HEK293 (cell line): ENCODE measurements at regions not wholly inside any gene's neighbourhood (a gene's known extent, or its start where the extent isn't known, plus 50 kb on each side); places are given as distances from the start of the nearest gene placed in this dataset.

Source experiments
- GLI2 ChIP-seq: fragments of 450-650 bp; formaldehyde crosslinking; IDR thresholded peaks from 2 replicates; pipeline ENCODE4; 2017; ENCODE audit warnings: missing biosample characterization, missing genetic modification characterization, low read depth, borderline replicate concordance
- IKZF3 ChIP-seq: fragments of 450-650 bp; IDR thresholded peaks from 2 replicates; pipeline ENCODE4 v1.5.0; 2018; ENCODE audit warnings: missing biosample characterization, mild to moderate bottlenecking, missing genetic modification characterization, moderate library complexity
- MEIS1 ChIP-seq: sonication (generic); formaldehyde crosslinking; IDR thresholded peaks from 2 replicates; pipeline ENCODE4 v1.8.1; 2022; ENCODE audit warnings: missing genetic modification reagents, mild to moderate bottlenecking, borderline replicate concordance
- REPIN1 ChIP-seq: fragments of 450-650 bp; formaldehyde crosslinking; IDR thresholded peaks from 2 replicates; pipeline ENCODE4 v1.5.1; 2017; ENCODE audit warnings: missing biosample characterization, missing genetic modification characterization, low read depth
- SP7 ChIP-seq: fragments of 450-650 bp; formaldehyde crosslinking; IDR thresholded peaks from 2 replicates; pipeline ENCODE4 v1.5.1; 2016; ENCODE audit warnings: missing biosample characterization, missing genetic modification characterization
- YY2 ChIP-seq: fragments of 450-650 bp; formaldehyde crosslinking; IDR thresholded peaks from 2 replicates; pipeline ENCODE4 v1.5.1; 2016; ENCODE audit warnings: missing biosample characterization, missing genetic modification characterization
- ZBTB1 ChIP-seq: fragments of 450-650 bp; formaldehyde crosslinking; IDR thresholded peaks from 2 replicates; pipeline ENCODE4 v1.5.1; 2016; ENCODE audit warnings: missing biosample characterization, missing genetic modification characterization
- ZFP69B ChIP-seq: fragments of 450-650 bp; formaldehyde crosslinking; IDR thresholded peaks from 2 replicates; pipeline ENCODE4 v1.5.1; 2016; ENCODE audit warnings: missing biosample characterization, missing genetic modification characterization
- ZNF112 ChIP-seq: fragments of 450-650 bp; formaldehyde crosslinking; IDR thresholded peaks from 2 replicates; pipeline ENCODE4 v1.5.0; 2017; ENCODE audit warnings: missing biosample characterization, missing genetic modification characterization
- ZNF146 ChIP-seq: fragments of 450-650 bp; formaldehyde crosslinking; IDR thresholded peaks from 2 replicates; pipeline ENCODE4 v1.5.1; 2016; ENCODE audit warnings: missing biosample characterization, missing genetic modification characterization
- ZNF175 ChIP-seq: fragments of 450-650 bp; formaldehyde crosslinking; IDR thresholded peaks from 2 replicates; pipeline ENCODE4 v1.5.1; 2016; ENCODE audit warnings: missing biosample characterization, missing genetic modification characterization
- ZNF274 ChIP-seq, 2 experiments: fragments of 200-500 bp in 1 of 2; fragments of 450-650 bp in 1 of 2; sonication (Bioruptor generic) in 1 of 2; formaldehyde crosslinking in 1 of 2; IDR thresholded peaks; 2 replicates each; pipeline versions ENCODE4 v1.5.1 to v1.6.1; 2014 to 2016; ENCODE audit warnings: borderline replicate concordance in 1 of 2, inconsistent platforms in 1 of 2, low read length in 1 of 2, missing biosample characterization in 1 of 2, missing genetic modification characterization in 1 of 2
- ZNF335 ChIP-seq: fragments of 450-650 bp; formaldehyde crosslinking; conservative IDR thresholded peaks from 2 replicates; pipeline ENCODE4 v1.5.1; 2016; ENCODE audit warnings: missing biosample characterization, missing genetic modification characterization
- ZNF530 ChIP-seq: fragments of 450-650 bp; formaldehyde crosslinking; IDR thresholded peaks from 2 replicates; pipeline ENCODE4 v1.5.1; 2016; ENCODE audit warnings: low read depth, missing biosample characterization, missing genetic modification characterization
- ZNF548 ChIP-seq: fragments of 450-650 bp; formaldehyde crosslinking; IDR thresholded peaks from 2 replicates; pipeline ENCODE4 v1.5.1; 2016; ENCODE audit warnings: missing biosample characterization, missing genetic modification characterization
- ZNF549 ChIP-seq: fragments of 450-650 bp; IDR thresholded peaks from 2 replicates; pipeline ENCODE4 v1.5.1; 2018; ENCODE audit warnings: missing biosample characterization, missing genetic modification characterization, mild to moderate bottlenecking, inconsistent platforms, moderate library complexity
- ZNF610 ChIP-seq: fragments of 450-650 bp; formaldehyde crosslinking; IDR thresholded peaks from 2 replicates; pipeline ENCODE4 v1.5.1; 2016; ENCODE audit warnings: missing biosample characterization, missing genetic modification characterization, borderline replicate concordance
- ZNF626 ChIP-seq: fragments of 450-650 bp; sonication (Bioruptor Pico); formaldehyde crosslinking; IDR thresholded peaks from 2 replicates; pipeline ENCODE4 v1.5.1; 2018; ENCODE audit warnings: missing biosample characterization, missing genetic modification characterization, inconsistent platforms
- ZNF792 ChIP-seq: fragments of 450-650 bp; formaldehyde crosslinking; IDR thresholded peaks from 2 replicates; pipeline ENCODE4 v1.5.1; 2016; ENCODE audit warnings: missing biosample characterization, missing genetic modification characterization
- ZSCAN30 ChIP-seq: fragments of 450-650 bp; IDR thresholded peaks from 2 replicates; pipeline ENCODE4 v1.5.1; 2018; ENCODE audit warnings: missing biosample characterization, mild to moderate bottlenecking, missing genetic modification characterization, moderate library complexity
- TF ChIP-seq, protein P1 (sequence below): fragments of 450-650 bp; formaldehyde crosslinking; optimal IDR thresholded peaks from 2 replicates; pipeline ENCODE3; 2016; ENCODE audit warnings: missing biosample characterization, mild to moderate bottlenecking, missing genetic modification characterization
- TF ChIP-seq, protein P2 (sequence below): sonication (generic); formaldehyde crosslinking; IDR thresholded peaks from 2 replicates; pipeline ENCODE4 v1.8.1; 2022; ENCODE audit warnings: mild to moderate bottlenecking, moderate library complexity, missing genetic modification reagents
- TF ChIP-seq, protein P3 (sequence below): fragments of 450-650 bp; formaldehyde crosslinking; IDR thresholded peaks from 2 replicates; pipeline ENCODE4 v1.5.1; 2016; ENCODE audit warnings: missing biosample characterization, missing genetic modification characterization
- TF ChIP-seq, protein P4 (sequence below): fragments of 450-650 bp; formaldehyde crosslinking; IDR thresholded peaks from 2 replicates; pipeline ENCODE4 v1.5.1; 2016; ENCODE audit warnings: missing biosample characterization, missing genetic modification characterization, borderline replicate concordance
- TF ChIP-seq, protein P5 (sequence below): fragments of 450-650 bp; formaldehyde crosslinking; IDR thresholded peaks from 2 replicates; pipeline ENCODE4 v1.5.1; 2016; ENCODE audit warnings: missing biosample characterization, missing genetic modification characterization
- TF ChIP-seq, protein P6 (sequence below): fragments of 450-650 bp; formaldehyde crosslinking; IDR thresholded peaks from 2 replicates; pipeline ENCODE4 v1.5.1; 2016; ENCODE audit warnings: missing biosample characterization, missing genetic modification characterization

DNA sequence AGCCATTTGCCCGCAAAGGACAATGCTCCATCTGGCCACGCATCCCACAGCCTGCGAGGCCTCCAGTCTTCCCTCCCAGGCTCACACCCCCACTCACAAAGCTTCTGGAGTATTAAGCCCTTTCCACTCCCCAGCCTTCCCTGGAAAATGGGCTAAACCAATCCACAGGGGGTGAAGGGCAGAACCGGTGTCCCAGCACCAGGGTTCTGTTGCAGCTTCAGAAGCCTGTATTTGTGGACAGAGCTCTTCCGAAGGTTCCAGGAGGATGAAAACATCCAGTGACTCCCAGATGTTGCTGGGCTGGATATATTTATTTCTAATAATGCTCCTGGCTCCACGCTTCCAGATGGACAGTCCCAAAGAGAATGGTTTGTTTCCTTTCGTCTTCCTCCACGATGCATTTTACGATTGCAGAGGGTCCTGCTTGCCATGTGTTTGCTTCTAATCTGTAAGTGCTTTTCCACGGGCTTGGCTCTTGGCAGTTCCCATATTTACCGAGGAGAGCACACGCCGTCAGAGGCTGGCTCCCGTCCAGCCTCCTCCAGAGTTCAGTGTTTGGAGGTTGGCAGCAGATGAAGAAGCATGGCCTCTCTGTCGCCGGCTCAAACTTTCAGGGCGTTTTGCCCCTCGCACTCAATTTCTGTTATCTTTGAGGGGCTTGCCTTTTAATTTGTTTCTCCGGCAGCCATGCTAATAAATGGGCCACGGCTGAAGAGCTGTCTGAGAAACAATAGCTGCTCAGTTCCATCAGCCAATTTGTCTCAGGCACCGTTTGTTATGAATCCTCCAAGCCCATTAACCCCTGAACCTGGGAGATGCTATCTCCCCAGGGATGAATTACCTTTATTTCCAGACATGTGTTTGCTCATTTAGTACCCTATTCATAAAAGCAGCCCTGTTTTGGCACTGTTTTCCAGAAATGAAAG is 367.9 kb upstream of the PROK2 start (continued):
- TF ChIP-seq ZNF274 (IDR thresholded peaks at IDR 0.05; ENCODE audit: low read length) (no peak), ZNF274 (tag by site-specific recombination; IDR thresholded peaks at IDR 0.05; ENCODE audit: borderline replicate concordance) (no peak), YY2 (tag by site-specific recombination) (no peak), ZSCAN30 (tag by site-specific recombination) (0 out of 2 replicates have a peak, but pooled peaks have one; percentile 28), ZNF792 (tag by site-specific recombination) (no peak), ZNF548 (tag by site-specific recombination) (no peak), ZNF112 (no peak), ZNF626 (tag by site-specific recombination) (no peak), SP7 (tag by site-specific recombination) (no peak), ZNF146 (tag by site-specific recombination) (no peak), ZFP69B (tag by site-specific recombination) (no peak), REPIN1 (tag by site-specific recombination) (no peak), ZBTB1 (tag by site-specific recombination) (no peak), ZNF530 (tag by site-specific recombination) (no peak), ZNF549 (tag by site-specific recombination) (no peak), ZNF335 (peak; percentile 70), MEIS1 (CRISPR knock-in tag) (no peak), GLI2 (no peak), ZNF610 (tag by site-specific recombination) (no peak), ZNF175 (tag by site-specific recombination) (no peak), IKZF3 (tag by site-specific recombination) (no peak)
- TF ChIP-seq, protein P1, sequence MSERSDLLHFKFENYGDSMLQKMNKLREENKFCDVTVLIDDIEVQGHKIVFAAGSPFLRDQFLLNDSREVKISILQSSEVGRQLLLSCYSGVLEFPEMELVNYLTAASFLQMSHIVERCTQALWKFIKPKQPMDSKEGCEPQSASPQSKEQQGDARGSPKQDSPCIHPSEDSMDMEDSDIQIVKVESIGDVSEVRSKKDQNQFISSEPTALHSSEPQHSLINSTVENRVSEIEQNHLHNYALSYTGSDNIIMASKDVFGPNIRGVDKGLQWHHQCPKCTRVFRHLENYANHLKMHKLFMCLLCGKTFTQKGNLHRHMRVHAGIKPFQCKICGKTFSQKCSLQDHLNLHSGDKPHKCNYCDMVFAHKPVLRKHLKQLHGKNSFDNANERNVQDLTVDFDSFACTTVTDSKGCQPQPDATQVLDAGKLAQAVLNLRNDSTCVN (tag by site-specific recombination), result no peak
- TF ChIP-seq, protein P2, sequence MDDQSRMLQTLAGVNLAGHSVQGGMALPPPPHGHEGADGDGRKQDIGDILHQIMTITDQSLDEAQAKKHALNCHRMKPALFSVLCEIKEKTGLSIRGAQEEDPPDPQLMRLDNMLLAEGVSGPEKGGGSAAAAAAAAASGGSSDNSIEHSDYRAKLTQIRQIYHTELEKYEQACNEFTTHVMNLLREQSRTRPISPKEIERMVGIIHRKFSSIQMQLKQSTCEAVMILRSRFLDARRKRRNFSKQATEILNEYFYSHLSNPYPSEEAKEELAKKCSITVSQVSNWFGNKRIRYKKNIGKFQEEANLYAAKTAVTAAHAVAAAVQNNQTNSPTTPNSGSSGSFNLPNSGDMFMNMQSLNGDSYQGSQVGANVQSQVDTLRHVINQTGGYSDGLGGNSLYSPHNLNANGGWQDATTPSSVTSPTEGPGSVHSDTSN, result no peak
- TF ChIP-seq, protein P3, sequence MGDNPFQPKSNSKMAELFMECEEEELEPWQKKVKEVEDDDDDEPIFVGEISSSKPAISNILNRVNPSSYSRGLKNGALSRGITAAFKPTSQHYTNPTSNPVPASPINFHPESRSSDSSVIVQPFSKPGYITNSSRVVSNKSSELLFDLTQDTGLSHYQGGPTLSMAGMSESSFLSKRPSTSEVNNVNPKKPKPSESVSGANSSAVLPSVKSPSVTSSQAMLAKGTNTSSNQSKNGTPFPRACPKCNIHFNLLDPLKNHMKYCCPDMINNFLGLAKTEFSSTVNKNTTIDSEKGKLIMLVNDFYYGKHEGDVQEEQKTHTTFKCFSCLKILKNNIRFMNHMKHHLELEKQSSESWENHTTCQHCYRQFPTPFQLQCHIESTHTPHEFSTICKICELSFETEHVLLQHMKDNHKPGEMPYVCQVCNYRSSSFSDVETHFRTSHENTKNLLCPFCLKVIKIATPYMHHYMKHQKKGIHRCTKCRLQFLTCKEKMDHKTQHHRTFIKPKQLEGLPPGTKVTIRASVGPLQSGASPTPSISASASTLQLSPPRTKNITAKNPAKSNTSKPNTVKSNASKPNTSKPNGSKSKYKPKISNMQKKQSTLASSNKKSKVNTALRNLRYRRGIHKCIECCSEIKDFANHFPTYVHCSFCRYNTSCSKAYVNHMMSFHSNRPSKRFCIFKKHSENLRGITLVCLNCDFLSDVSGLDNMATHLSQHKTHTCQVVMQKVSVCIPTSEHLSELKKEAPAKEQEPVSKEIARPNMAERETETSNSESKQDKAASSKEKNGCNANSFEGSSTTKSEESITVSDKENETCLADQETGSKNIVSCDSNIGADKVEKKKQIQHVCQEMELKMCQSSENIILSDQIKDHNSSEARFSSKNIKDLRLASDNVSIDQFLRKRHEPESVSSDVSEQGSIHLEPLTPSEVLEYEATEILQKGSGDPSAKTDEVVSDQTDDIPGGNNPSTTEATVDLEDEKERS, result no peak
- TF ChIP-seq, protein P4, sequence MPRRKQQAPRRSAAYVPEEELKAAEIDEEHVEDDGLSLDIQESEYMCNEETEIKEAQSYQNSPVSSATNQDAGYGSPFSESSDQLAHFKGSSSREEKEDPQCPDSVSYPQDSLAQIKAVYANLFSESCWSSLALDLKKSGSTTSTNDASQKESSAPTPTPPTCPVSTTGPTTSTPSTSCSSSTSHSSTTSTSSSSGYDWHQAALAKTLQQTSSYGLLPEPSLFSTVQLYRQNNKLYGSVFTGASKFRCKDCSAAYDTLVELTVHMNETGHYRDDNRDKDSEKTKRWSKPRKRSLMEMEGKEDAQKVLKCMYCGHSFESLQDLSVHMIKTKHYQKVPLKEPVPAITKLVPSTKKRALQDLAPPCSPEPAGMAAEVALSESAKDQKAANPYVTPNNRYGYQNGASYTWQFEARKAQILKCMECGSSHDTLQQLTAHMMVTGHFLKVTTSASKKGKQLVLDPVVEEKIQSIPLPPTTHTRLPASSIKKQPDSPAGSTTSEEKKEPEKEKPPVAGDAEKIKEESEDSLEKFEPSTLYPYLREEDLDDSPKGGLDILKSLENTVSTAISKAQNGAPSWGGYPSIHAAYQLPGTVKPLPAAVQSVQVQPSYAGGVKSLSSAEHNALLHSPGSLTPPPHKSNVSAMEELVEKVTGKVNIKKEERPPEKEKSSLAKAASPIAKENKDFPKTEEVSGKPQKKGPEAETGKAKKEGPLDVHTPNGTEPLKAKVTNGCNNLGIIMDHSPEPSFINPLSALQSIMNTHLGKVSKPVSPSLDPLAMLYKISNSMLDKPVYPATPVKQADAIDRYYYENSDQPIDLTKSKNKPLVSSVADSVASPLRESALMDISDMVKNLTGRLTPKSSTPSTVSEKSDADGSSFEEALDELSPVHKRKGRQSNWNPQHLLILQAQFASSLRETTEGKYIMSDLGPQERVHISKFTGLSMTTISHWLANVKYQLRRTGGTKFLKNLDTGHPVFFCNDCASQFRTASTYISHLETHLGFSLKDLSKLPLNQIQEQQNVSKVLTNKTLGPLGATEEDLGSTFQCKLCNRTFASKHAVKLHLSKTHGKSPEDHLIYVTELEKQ (tag by site-specific recombination), result no peak
- TF ChIP-seq, protein P5, sequence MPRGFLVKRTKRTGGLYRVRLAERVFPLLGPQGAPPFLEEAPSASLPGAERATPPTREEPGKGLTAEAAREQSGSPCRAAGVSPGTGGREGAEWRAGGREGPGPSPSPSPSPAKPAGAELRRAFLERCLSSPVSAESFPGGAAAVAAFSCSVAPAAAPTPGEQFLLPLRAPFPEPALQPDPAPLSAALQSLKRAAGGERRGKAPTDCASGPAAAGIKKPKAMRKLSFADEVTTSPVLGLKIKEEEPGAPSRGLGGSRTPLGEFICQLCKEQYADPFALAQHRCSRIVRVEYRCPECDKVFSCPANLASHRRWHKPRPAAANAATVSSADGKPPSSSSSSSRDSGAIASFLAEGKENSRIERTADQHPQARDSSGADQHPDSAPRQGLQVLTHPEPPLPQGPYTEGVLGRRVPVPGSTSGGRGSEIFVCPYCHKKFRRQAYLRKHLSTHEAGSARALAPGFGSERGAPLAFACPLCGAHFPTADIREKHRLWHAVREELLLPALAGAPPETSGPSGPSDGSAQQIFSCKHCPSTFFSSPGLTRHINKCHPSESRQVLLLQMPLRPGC (tag by site-specific recombination), result no peak
- TF ChIP-seq, protein P6, sequence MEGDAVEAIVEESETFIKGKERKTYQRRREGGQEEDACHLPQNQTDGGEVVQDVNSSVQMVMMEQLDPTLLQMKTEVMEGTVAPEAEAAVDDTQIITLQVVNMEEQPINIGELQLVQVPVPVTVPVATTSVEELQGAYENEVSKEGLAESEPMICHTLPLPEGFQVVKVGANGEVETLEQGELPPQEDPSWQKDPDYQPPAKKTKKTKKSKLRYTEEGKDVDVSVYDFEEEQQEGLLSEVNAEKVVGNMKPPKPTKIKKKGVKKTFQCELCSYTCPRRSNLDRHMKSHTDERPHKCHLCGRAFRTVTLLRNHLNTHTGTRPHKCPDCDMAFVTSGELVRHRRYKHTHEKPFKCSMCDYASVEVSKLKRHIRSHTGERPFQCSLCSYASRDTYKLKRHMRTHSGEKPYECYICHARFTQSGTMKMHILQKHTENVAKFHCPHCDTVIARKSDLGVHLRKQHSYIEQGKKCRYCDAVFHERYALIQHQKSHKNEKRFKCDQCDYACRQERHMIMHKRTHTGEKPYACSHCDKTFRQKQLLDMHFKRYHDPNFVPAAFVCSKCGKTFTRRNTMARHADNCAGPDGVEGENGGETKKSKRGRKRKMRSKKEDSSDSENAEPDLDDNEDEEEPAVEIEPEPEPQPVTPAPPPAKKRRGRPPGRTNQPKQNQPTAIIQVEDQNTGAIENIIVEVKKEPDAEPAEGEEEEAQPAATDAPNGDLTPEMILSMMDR (tag by site-specific recombination), result no peak
